ENCODE measurements at regions not wholly inside any gene's neighbourhood (a gene's known extent, or its start where the extent isn't known, plus 50 kb on each side); places are given as distances from the start of the nearest gene placed in this dataset.

GRCh38 chr11:130641876-130642275 is 193.4 kb downstream of the ADAMTS15 start:
- no peak for TF ChIP-seq ZNF416 (tag by site-specific recombination; IDR thresholded peaks at IDR 0.05)
- no peak overlapping the region for H3K4me3 ChIP-seq (ENCODE audit: low read depth, low read length)
- H3K36me3 ChIP-seq (ENCODE audit: control insufficient read depth in 2 of 2, insufficient read depth in 1 of 2, low read length in 2 of 2) = no peaks in the 10 kb centered on the region
- ChIA-PET POLR2A (no interaction called here), CTCF (interaction anchor here (0.8 kb wide), 1 partner anchor 220 kb away, joined by 3 read pairs; no protein-coding TSS in a partner anchor)
- H3K27ac ChIP-seq (ENCODE audit: extremely low read depth, low read depth, low read length) = no peak overlapping the region
- no peaks in the 10 kb centered on the region for H3K9me3 ChIP-seq (ENCODE audit: control insufficient read depth, insufficient read depth, low read depth, low read length)
- no peaks in the 10 kb centered on the region for H3K4me1 ChIP-seq (ENCODE audit: control insufficient read depth, insufficient read depth, low read length)

- Histone ChIP-seq H3K4me3 (ENCODE audit: low read depth, low read length) (no peak overlapping the region), H3K9me3 (ENCODE audit: control insufficient read depth, insufficient read depth, low read depth, low read length) (no peaks in the 10 kb centered on the region), H3K27ac (ENCODE audit: extremely low read depth, low read depth, low read length) (no peak overlapping the region), H3K36me3 (ENCODE audit: control insufficient read depth in 2 of 2, insufficient read depth in 1 of 2, low read length in 2 of 2) (no peaks in the 10 kb centered on the region), H3K4me1 (ENCODE audit: control insufficient read depth, insufficient read depth, low read length) (no peaks in the 10 kb centered on the region)
- TF ChIP-seq ZNF433 (tag by site-specific recombination; IDR thresholded peaks at IDR 0.05; ENCODE audit: low read depth) = no peak
- TF ChIP-seq ZNF530 (tag by site-specific recombination; IDR thresholded peaks at IDR 0.05; ENCODE audit: low read depth) = no peak
- ChIA-PET POLR2A (no interaction called here), CTCF (interaction anchor here (1.2 kb wide), 1 partner anchor 19 kb away, joined by 3 read pairs; no protein-coding TSS in a partner anchor)
Observed at GRCh38 chr11:130642994-130643393, 194.5 kb downstream of the ADAMTS15 start.

DNA sequence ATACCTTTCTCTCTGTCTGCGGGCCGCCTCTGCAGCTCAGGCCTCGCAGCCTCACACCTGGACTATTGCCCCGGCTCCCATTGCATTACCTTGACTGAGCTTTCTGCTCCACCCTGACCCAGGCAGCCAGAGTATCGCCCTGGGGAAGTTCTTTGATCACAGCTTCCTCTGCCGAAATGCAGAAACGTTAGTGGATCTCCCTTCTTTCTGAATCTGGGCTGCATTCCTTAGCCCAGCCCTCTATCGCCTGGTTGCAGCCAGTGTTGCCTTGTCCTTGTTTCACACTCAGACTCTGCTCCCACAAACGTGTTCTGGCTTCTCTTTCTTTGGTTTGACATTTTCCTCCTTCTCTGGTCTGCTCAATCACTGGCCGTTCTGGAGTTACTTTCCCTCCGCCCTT is 195.7 kb downstream of the ADAMTS15 start:
- no peaks in the 10 kb centered on the region for H3K9me3 ChIP-seq (ENCODE audit: control insufficient read depth, insufficient read depth, low read depth, low read length)
- ChIA-PET POLR2A (no interaction called here), CTCF (interaction anchor here (1.2 kb wide), 1 partner anchor 17 kb away, joined by 3 read pairs; no protein-coding TSS in a partner anchor)
- no peaks in the 10 kb centered on the region for H3K4me1 ChIP-seq (ENCODE audit: control insufficient read depth, insufficient read depth, low read length)
- H3K27ac ChIP-seq (ENCODE audit: extremely low read depth, low read depth, low read length) = no peak overlapping the region
- no peak for TF ChIP-seq ZNF585B (tag by site-specific recombination; IDR thresholded peaks at IDR 0.05)
- no peak for TF ChIP-seq HOXA7 (CRISPR knock-in tag; IDR thresholded peaks at IDR 0.05; ENCODE audit: borderline replicate concordance)
- no peak for TF ChIP-seq ZBTB7A (tag by site-specific recombination; IDR thresholded peaks at IDR 0.05; ENCODE audit: low read depth)
- no peak for TF ChIP-seq OVOL3 (tag by site-specific recombination; IDR thresholded peaks at IDR 0.05)
- TF ChIP-seq ZNF121 (tag by site-specific recombination; IDR thresholded peaks at IDR 0.05) = no peak
- no peak for TF ChIP-seq ZNF37A (tag by site-specific recombination; IDR thresholded peaks at IDR 0.05)
- TF ChIP-seq SP3 (tag by site-specific recombination; IDR thresholded peaks at IDR 0.05) = no peak
- no peak for TF ChIP-seq ZNF560 (tag by site-specific recombination; IDR thresholded peaks at IDR 0.05; ENCODE audit: borderline replicate concordance)
- TF ChIP-seq ZNF266 (tag by site-specific recombination; IDR thresholded peaks at IDR 0.05; ENCODE audit: low read depth) = no peak
- TF ChIP-seq ZNF114 (tag by site-specific recombination; IDR thresholded peaks at IDR 0.05) = no peak
- no peak for TF ChIP-seq ZNF138 (tag by site-specific recombination; IDR thresholded peaks at IDR 0.05; ENCODE audit: borderline replicate concordance)
- no peak for TF ChIP-seq ZNF548 (tag by site-specific recombination; IDR thresholded peaks at IDR 0.05)
- no peak for TF ChIP-seq GLIS2 (tag by site-specific recombination; IDR thresholded peaks at IDR 0.05)
- no peak for TF ChIP-seq ZNF776 (tag by site-specific recombination; IDR thresholded peaks at IDR 0.05; ENCODE audit: borderline replicate concordance)
- no peak for TF ChIP-seq ZSCAN16 (tag by site-specific recombination; IDR thresholded peaks at IDR 0.05)
- H3K4me3 ChIP-seq (ENCODE audit: low read depth, low read length) = no peak overlapping the region
- no peaks in the 10 kb centered on the region for H3K36me3 ChIP-seq (ENCODE audit: control insufficient read depth in 2 of 2, insufficient read depth in 1 of 2, low read length in 2 of 2)

DNA sequence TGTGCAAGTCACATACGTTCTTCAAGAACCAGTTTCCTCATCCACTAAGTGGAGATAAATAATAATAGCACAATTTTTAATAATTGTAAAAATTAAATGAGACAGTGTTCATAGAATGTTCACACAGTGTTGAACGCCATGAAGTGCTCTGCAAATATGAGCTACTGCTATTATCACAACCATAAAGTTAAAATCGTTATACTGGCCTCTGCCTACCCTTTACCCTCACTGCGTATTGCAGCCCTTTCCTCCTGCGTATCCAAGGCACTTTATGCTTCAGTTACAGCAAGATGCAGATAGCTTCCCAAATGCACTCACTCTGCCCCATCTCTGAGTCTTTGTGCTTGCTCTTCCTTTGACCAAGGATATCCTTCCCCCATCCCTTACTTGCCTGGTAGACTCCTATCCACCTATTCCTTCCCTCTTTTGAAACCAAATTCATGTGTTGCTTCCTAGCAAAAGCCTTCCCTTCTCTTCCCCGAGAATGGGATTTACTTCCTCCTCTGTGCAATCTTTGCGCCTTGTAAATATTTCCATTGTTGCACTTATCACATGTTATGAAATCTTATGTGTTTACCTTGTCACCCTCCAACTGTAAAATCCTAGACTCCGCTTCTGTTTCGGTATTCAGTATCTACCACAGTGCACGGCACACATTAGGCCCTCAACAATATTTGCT is 196.9 kb downstream of the ADAMTS15 start:
- Histone ChIP-seq H3K4me1 (ENCODE audit: control insufficient read depth, insufficient read depth, low read length) (no peaks in the 10 kb centered on the region), H3K27ac (ENCODE audit: extremely low read depth, low read depth, low read length) (no peak overlapping the region), H3K36me3 (ENCODE audit: control insufficient read depth in 2 of 2, insufficient read depth in 1 of 2, low read length in 2 of 2) (no peaks in the 10 kb centered on the region), H3K4me3 (ENCODE audit: low read depth, low read length) (no peak overlapping the region), H3K9me3 (ENCODE audit: control insufficient read depth, insufficient read depth, low read depth, low read length) (no peaks in the 10 kb centered on the region)
- ChIA-PET CTCF (interaction anchor here (1.1 to 1.5 kb wide), 2 partner anchors 9 to 211 kb away, joined by 3 read pairs; no protein-coding TSS in a partner anchor), POLR2A (no interaction called here)
- TF ChIP-seq BCL6B (tag by site-specific recombination; IDR thresholded peaks at IDR 0.05) (no peak), ZNF423 (tag by site-specific recombination; IDR thresholded peaks at IDR 0.05) (no peak), KLF7 (tag by site-specific recombination; IDR thresholded peaks at IDR 0.05; ENCODE audit: borderline replicate concordance) (no peak), ZBTB20 (tag by site-specific recombination; IDR thresholded peaks at IDR 0.05) (no peak)
